H1 (cell line): ENCODE measurements at regions not wholly inside any gene's neighbourhood (a gene's known extent, or its start where the extent isn't known, plus 50 kb on each side); places are given as distances from the start of the nearest gene placed in this dataset.

Source experiments
- CEBPB ChIP-seq: IDR thresholded peaks from 2 replicates; pipeline ENCODE4 v1.6.1; 2012; ENCODE audit warnings: low read depth, low read length
- PHF8 ChIP-seq: fragments of 200-600 bp; sonication (generic); conservative IDR thresholded peaks from 2 replicates; pipeline ENCODE4 v1.7.1; 2012; ENCODE audit warnings: low read depth, mild to moderate bottlenecking, inconsistent platforms, low read length, moderate library complexity
- SP4 ChIP-seq: IDR thresholded peaks from 2 replicates; pipeline ENCODE4 v1.6.1; 2012; ENCODE audit warnings: low read length, inconsistent platforms
- TEAD4 ChIP-seq: IDR thresholded peaks from 2 replicates; pipeline ENCODE4 v1.6.1; 2012; ENCODE audit warnings: low read depth, low read length, inconsistent platforms, mixed read lengths

- no peak for TF ChIP-seq PHF8
- TF ChIP-seq SP4, result no peak
- TF ChIP-seq CEBPB, result no peak
- TF ChIP-seq TEAD4, result no peak
Observed at GRCh38 chr3:16666206-16666605, 61.0 kb upstream of the DAZL start (continued).
